Lung (tissue), 11 donors: ENCODE measurements at regions not wholly inside any gene's neighbourhood (a gene's known extent, or its start where the extent isn't known, plus 50 kb on each side); places are given as distances from the start of the nearest gene placed in this dataset.

Source experiments
- ATAC-seq: fragments of 200-7000 bp; cut with Tn5 transposase; one replicate; pipeline ENCODE4 v1.9.1; 2020; ENCODE audit warnings: moderate number of reproducible peaks; ENCODE audit not compliant: insufficient read depth, low FRiP score
- DNase-seq, 3 donors: peaks; one replicate each; pipeline ENCODE4 v3.0.0-alpha.2; 2013 to 2017
- H3K27ac ChIP-seq, 2 donors: one replicate each; pipeline ENCODE4 v1.5.1; 2013; ENCODE audit warnings: mild to moderate bottlenecking in 2 of 2, moderate library complexity in 2 of 2, control low read depth in 1 of 2, inconsistent platforms in 1 of 2, low read depth in 1 of 2, low read length in 1 of 2
- H3K27me3 ChIP-seq, 3 donors: one replicate each; pipeline ENCODE4 v1.5.1; 2013; ENCODE audit warnings: low read length in 2 of 3; ENCODE audit not compliant: control insufficient read depth in 3 of 3, insufficient read depth in 3 of 3
- H3K36me3 ChIP-seq, 4 donors: one replicate each; pipeline ENCODE4 v1.5.1; 2013; ENCODE audit warnings: low read length in 4 of 4, mild to moderate bottlenecking in 1 of 4, moderate library complexity in 1 of 4; ENCODE audit not compliant: control insufficient read depth in 4 of 4, insufficient read depth in 4 of 4
- H3K4me1 ChIP-seq, 5 donors: one replicate each; pipeline ENCODE4 v1.5.1; 2013; ENCODE audit warnings: low read length in 5 of 5, mild to moderate bottlenecking in 2 of 5, moderate library complexity in 1 of 5; ENCODE audit not compliant: control insufficient read depth in 5 of 5, insufficient read depth in 5 of 5
- H3K4me3 ChIP-seq: one replicate; pipeline ENCODE4 v1.5.1; 2013; ENCODE audit warnings: mild to moderate bottlenecking, control low read depth, moderate library complexity
- H3K9ac ChIP-seq, 2 donors: one replicate each; pipeline ENCODE4 v1.5.1; 2013; ENCODE audit warnings: low read length in 2 of 2, control low read depth in 1 of 2; ENCODE audit not compliant: insufficient read depth in 1 of 2
- H3K9me3 ChIP-seq, 4 donors: one replicate each; pipeline ENCODE4 v1.5.1; 2013; ENCODE audit warnings: low read length in 3 of 4, mild to moderate bottlenecking in 1 of 4, moderate library complexity in 1 of 4; ENCODE audit not compliant: control insufficient read depth in 4 of 4, insufficient read depth in 3 of 4
- WGBS, 2 donors: extraction: QIAGEN DNeasy Blood & Tissue Kit; methylation state at CpG; one replicate each; pipeline ENCODE4 v1.1.7; 2013; 5-methylcytosine and 5-hydroxymethylcytosine counted together
- TF ChIP-seq, protein P1 (sequence below): IDR thresholded peaks from 2 replicates; pipeline ENCODE4 v1.5.1; 2012; ENCODE audit warnings: mild to moderate bottlenecking; ENCODE audit errors: control extremely low read depth, extremely low read depth
- donor health status: control.
- donor health status: control.
- donor health status: Bipolar disorder and iron deficiency.
- donor health status: healthy.
- donor health status: DM: yes; HTN: yes; CAD: no.

DNA sequence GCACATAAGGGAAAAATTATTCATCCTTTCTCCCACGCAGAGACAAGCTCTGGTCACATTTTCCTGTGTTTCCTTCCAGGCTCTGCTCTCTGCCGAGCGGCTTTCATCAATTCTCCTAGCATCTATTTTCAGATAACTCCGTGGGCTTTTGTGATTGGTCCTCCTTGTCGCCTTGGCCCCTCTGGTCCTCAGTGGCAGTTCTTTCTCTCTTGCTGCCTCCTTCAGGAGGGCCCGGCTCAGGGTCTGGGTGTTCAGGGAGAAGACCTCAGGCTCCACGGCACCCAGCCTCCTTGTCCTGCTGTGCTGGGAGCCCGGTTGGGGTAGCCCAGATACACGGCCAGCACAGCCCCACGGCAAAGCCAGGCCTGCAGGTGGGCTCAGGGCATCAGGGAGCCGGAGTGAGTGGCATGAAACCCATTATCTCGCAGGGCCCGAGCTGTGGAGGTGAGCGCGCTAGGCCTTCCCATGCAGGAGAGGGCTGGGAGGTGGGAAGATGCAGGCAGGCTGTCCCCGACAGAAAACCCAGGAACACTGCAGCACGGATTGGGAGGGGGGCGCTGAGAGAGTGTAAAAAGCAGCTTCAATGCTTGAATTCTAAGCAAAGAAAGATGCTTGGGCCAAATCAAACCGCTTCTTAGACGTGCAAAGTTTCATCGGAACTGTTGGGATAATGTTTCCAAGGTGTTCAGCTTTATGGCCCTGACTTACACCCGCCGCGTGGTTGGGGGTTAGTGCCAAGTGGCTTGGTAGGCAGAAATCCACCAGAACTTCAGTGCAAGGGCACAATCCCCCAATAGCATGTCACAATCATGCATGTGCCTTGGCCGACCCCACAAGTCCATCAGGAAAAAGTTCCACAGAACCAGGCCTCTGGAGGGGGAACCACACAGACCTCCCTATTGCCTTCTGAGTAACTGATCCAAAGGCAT, 81.9 kb upstream of the WNT7B start:
- peak in 1 of 3 donors; percentile 8 for DNase-seq
- Histone ChIP-seq H3K4me1 (peaks cover 8 to 33% (median 18%) of the 10 kb centered on the region in 5 donors), H3K9me3 (no peaks in the 10 kb centered on the region), H3K27me3 (peaks cover 0 to 8% (median 7%) of the 10 kb centered on the region in 3 donors), H3K4me3 (no peak overlapping the region), H3K27ac (peak overlapping the region; percentile 86 to 95), H3K9ac (peak overlapping the region in 1 of 2 donors; percentile 79), H3K36me3 (peaks cover 0 to 6% (median 0%) of the 10 kb centered on the region in 4 donors)
- ATAC-seq: no peak
- 70 to 85% methylated on average over 25 of the region's 25 CpGs for WGBS, 2 donors
- TF ChIP-seq, protein P1, sequence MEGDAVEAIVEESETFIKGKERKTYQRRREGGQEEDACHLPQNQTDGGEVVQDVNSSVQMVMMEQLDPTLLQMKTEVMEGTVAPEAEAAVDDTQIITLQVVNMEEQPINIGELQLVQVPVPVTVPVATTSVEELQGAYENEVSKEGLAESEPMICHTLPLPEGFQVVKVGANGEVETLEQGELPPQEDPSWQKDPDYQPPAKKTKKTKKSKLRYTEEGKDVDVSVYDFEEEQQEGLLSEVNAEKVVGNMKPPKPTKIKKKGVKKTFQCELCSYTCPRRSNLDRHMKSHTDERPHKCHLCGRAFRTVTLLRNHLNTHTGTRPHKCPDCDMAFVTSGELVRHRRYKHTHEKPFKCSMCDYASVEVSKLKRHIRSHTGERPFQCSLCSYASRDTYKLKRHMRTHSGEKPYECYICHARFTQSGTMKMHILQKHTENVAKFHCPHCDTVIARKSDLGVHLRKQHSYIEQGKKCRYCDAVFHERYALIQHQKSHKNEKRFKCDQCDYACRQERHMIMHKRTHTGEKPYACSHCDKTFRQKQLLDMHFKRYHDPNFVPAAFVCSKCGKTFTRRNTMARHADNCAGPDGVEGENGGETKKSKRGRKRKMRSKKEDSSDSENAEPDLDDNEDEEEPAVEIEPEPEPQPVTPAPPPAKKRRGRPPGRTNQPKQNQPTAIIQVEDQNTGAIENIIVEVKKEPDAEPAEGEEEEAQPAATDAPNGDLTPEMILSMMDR: no peak

GRCh38 chr22:46060292-46061123, 83.5 kb upstream of the WNT7B start:
- DNase-seq: peak in 2 of 3 donors; percentile 13 to 37
- 77 to 83% methylated on average over 14 of the region's 14 CpGs for WGBS, 2 donors
- H3K36me3 ChIP-seq: peaks cover 0 to 6% (median 0%) of the 10 kb centered on the region in 4 donors
- no peak overlapping the region for H3K4me3 ChIP-seq
- H3K27ac ChIP-seq: peak overlapping the region in 1 of 2 donors; percentile 48
- TF ChIP-seq, protein P1: no peak
- no peaks in the 10 kb centered on the region for H3K9me3 ChIP-seq
- H3K4me1 ChIP-seq: peaks cover 5 to 35% (median 27%) of the 10 kb centered on the region in 5 donors
- peaks cover 0 to 8% (median 7%) of the 10 kb centered on the region in 3 donors for H3K27me3 ChIP-seq
- H3K9ac ChIP-seq: no peak overlapping the region
- ATAC-seq: no peak

GRCh38 chr22:46061124-46061500, 84.2 kb upstream of the WNT7B start:
- Histone ChIP-seq H3K36me3 (peaks cover 0 to 6% (median 0%) of the 10 kb centered on the region in 4 donors), H3K4me1 (peaks cover 5 to 36% (median 27%) of the 10 kb centered on the region in 5 donors), H3K4me3 (no peak overlapping the region), H3K27me3 (peaks cover 0 to 8% (median 7%) of the 10 kb centered on the region in 3 donors), H3K9ac (no peak overlapping the region), H3K27ac (peak overlapping the region in 1 of 2 donors; percentile 48), H3K9me3 (no peaks in the 10 kb centered on the region)
- WGBS, 2 donors: 37 to 65% methylated on average over 35 to 38 of the region's 38 CpGs
- TF ChIP-seq, protein P1: no peak
- DNase-seq (peak in 1 of 3 donors; percentile 17), ATAC-seq (no peak)
